ENCODE measurements at regions not wholly inside any gene's neighbourhood (a gene's known extent, or its start where the extent isn't known, plus 50 kb on each side); places are given as distances from the start of the nearest gene placed in this dataset.

DNA sequence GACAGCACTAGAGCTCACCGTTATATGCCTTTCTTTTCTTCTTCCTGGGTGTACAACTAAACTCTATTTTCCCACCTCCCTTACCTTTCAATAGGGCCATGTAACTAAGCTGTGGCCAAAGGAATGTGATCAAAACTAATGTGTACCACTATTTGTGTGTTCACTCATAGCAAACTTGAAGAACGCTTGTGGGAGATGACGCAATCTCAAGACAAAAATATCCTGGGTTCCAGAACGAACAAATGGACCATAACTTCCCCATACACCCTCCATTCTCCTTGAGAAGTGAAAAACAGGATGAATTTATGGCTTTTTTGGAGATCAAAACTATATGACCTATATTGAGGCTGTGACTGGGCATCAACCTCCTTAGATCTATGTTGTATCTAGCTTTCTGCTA, 139.7 kb upstream of the GLRA2 start:
- TF ChIP-seq, protein P1, sequence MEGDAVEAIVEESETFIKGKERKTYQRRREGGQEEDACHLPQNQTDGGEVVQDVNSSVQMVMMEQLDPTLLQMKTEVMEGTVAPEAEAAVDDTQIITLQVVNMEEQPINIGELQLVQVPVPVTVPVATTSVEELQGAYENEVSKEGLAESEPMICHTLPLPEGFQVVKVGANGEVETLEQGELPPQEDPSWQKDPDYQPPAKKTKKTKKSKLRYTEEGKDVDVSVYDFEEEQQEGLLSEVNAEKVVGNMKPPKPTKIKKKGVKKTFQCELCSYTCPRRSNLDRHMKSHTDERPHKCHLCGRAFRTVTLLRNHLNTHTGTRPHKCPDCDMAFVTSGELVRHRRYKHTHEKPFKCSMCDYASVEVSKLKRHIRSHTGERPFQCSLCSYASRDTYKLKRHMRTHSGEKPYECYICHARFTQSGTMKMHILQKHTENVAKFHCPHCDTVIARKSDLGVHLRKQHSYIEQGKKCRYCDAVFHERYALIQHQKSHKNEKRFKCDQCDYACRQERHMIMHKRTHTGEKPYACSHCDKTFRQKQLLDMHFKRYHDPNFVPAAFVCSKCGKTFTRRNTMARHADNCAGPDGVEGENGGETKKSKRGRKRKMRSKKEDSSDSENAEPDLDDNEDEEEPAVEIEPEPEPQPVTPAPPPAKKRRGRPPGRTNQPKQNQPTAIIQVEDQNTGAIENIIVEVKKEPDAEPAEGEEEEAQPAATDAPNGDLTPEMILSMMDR (IDR thresholded peaks at IDR 0.05): no peak
- TF ChIP-seq EP300 (IDR thresholded peaks at IDR 0.05): no peak
